Activated CD8-positive, alpha-beta memory T cell treated with anti-CD3 and anti-CD28 coated beads, Interleukin-2, amount 50 U/mL, for 1 hour (primary cell): ENCODE measurements at regions not wholly inside any gene's neighbourhood (a gene's known extent, or its start where the extent isn't known, plus 50 kb on each side); places are given as distances from the start of the nearest gene placed in this dataset.

Experiments
- DNase-seq: peaks from one replicate; pipeline ENCODE4 v3.0.0-alpha.2; 2020; ENCODE audit errors: extremely low read depth

GRCh38 chr2:129775952-129776653, 203.4 kb upstream of the RAB6C start:
- no peak for DNase-seq

GRCh38 chr2:129777146-129777545, 202.3 kb upstream of the RAB6C start:
- DNase-seq = no peak

DNA sequence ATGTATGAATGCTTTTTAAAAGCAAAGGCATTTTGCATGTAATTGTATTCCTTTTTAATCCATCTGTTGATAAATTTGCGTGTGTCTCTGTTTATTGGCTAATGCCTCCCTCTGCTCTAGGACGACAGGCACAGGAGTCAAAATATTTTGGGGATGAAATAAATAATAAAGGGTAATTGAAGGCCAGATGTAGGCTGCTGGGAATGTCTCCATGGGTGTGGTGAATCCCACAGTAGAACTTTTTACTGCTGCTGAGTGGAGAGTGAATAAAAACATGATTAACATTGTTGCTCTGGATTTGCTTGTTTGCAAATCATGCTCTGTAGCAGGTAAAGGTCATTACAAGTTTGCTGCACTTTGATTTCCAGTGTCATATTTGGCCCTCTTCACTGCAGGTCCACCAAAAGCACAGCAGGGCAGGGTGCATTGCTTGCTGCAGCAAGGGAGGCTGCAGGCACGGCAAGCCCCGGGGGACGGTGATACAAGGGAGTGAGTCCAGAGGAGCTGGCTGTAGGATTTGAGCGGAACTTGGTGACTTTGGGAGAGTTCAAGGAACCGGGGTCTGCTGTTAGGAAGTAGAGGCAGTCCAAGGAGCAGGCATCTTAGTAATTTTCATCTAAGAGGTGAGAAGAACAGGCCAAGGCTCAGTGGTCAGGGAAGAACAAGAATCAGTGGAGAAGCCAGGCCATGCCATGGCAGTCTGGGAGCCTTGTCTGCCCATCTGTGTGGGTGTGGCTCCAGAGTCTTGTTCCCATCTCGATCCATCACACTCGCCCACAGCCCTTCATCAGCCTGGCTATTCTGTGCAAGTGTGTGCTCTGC, 201.5 kb upstream of the RAB6C start:
- DNase-seq = no peak

- DNase-seq = no peak
Observed at GRCh38 chr2:129778584-129778877, 200.9 kb upstream of the RAB6C start.

- no peak for DNase-seq
Observed at GRCh38 chr2:129779783-129780182, 199.7 kb upstream of the RAB6C start.

DNA sequence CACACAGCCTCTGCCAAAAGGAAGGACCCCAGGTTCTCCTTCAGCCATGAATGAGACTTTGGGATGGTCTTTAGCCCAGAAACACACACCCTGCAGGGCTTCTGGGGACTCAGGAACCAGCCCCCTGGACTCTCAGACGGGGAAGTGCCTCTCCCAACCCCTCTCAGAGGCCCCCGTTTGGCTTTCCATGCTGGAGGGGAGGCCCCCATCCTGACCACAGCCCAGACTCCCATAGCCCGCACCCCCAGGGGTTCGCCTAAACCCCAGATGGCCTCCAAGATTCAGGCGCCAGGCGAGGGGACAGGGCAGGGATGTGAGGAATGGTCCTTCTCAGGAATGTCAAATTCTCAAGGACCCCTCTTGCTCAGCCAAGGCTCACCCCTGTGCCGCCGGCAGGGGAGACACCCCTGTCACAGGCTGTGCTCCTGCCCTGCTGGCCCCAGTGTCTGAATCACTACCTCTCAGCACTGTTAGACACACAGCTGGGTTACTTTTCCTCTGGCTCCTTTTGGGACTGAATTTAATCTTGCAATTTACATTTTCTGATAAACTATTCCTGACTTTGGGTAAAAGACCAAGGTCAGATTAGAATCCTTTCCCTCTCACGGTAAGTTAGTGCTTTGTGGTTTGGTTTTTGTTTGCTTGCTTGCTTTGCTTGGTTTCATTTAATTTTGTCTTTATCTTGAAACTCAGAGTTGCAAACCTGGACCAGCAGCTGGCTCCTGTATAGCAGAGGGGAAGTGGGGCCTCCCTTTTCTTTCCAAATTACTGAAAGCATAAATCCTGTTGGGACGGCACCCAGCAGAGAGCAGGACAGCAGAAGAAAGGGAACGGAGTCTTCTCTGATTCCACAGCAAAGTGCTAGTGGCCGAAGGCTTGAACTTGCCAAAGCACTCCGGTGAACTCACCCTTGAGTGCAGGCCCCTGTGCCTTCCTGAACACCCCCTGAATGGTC, 198.9 kb upstream of the RAB6C start:
- no peak for DNase-seq

DNA sequence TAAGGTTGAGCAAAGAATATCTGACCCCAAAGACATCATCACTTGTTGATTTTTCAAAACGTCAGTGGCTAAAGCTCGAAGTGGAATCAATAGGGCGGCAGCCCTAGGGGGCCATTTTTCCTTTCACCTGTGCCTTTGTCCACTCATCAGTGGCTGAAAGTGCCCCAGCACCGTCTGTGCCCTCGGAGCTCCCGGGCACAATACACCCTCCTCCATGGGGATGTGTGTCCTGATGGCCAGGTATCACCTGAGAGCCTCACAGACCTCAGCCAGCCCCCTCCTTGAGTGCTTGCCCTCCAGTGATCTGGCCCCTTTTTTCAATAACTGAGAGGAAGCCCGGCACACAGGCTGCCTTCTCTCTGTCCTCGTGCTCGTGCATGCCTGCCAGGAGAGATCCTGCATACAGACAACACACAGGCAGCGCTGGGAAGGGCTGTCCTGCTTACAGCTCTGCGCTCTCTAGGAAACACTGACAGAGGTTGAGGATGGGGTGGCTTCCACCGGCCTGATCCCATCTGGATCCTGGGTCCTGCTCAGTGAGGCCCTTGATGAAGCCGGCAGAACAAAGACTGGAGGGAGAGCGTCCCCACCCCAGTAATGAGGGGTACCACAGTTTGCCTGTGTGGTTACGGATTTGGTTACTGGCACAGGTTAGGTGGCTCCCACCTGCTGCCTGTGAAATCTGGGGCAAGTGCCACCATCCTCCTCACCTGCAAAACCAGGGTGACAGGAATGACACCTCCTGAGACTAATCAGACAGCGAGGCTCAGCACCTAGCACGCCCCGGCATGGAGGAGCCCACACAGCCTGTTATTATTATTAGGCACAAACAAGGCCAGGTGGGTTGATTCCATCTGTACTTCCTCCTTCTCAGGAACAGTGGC, 197.5 kb upstream of the RAB6C start:
- no peak for DNase-seq

- no peak for DNase-seq
Observed at GRCh38 chr2:129782633-129782990, 196.9 kb upstream of the RAB6C start.

DNA sequence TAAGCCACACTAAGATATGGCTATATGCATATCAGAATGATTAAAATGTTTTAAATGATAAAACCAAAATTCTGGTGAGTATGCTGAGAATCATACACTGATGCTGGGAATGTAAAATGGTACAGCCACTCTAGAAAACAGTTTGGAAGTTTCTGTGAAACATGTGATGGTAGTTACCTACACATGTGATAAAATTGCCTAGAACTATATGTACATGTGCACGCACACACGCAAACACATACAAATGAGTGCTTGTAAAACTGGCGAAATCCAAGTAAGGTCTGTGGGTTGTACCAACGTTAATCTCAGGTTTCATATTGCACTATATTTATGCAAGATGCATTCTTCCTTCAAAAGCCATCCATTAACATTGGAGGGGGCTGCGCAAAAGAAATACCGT, 195.0 kb upstream of the RAB6C start:
- DNase-seq = no peak

- no peak for DNase-seq
Observed at GRCh38 chr2:129791712-129792111, 187.8 kb upstream of the RAB6C start.

DNA sequence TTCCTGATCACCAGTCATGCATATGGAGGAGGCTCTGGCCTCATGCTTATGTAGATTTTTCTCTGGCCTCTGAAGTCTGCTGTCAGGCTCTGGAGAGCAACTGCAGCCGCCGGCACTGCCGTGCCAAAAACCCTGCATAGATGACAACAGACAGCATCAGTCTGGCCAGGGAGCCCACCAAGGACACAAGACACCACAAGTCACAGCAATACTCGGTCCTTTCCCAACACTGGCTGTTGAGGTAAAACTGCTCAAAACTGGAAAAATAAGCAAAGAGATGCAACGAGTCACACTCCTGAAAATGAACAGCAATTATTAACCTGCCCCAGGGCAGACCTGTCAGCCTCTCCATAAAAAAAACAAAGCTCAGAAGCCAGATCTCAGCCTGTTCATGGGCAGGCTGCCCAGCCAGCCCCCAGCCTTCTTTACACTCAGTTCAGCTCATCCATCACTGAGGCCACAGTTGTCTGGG, 186.0 kb upstream of the RAB6C start:
- no peak for DNase-seq

- no peak for DNase-seq
Observed at GRCh38 chr2:129794116-129794515, 185.3 kb upstream of the RAB6C start.

DNA sequence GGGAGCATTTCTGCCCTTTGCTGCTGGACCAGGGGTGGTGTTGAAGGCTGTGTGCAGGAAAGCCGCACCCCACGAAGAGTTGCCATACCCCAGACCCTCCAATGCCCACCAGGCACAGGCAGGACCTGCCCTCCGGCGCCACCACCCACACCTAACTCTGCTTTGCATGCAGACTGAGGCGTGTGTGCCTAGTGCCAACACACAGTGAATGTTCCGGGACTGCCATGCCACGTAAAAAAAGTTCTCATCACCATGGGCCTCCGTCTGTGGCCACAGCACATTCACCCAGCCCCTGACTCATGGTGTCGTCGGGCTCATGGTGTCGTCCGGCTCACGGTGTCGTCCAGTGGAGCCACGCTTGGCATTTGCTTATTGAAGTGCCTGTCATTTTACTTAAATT, 184.9 kb upstream of the RAB6C start:
- no peak for DNase-seq

DNA sequence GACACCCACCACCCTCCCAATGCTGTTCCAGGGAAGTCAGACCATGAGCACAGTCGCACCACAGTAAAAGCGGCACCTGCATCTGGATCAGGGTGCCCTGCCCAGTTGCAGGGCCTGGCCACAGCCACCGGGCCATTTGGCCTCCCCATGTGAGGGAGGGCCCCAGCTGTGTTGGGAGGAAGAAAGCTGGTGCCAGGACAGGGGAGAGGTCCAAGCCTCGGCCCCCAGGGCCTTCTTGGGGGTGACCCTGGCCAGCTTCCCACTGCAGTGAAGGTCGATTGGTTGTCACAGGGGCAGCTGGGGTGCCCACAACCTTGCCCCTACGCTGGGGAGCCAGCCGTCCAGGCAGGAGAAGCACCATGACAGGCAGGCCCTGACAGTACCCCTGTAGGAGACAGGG, 183.2 kb upstream of the RAB6C start:
- no peak for DNase-seq

GRCh38 chr2:129796801-129797488, 182.5 kb upstream of the RAB6C start:
- DNase-seq = no peak

DNA sequence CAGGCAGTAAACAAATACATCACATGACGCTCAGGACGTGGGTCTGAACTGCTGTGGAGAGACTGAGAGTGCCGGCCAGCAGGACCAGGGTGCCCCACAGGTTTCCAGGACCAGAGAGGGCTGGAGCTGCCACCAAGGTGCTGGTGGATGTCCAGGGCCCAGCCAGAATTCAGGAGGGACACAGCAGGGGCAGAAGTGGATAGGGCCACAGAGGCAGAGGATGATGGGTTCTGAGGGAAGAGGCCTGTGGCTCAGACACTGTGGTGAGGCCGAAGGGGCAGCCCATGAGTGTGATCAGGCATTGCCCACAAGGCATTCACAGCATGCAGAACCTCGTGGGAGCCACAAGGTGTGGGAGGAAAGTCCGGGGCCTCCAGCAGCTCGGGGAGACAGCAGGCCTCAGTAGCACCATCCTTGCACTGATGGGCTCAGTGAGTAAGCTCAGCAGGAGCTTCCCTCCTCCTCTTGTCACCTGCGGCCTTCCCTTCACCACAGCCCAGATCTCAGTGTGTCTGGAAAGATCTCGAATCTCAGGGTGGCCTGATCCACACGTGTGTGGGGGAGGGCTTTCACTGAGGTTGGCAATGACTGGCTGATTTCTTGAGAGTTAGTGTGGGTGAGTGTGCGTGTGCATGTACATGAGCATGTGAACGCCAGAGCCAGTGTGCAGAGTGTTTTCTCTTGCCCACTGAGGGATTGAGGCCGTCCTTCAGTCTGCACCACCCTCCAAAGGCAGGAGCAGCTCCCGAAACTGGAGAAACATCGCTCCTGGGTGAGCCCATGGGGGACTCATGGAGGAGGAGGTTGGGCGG, 181.8 kb upstream of the RAB6C start:
- no peak for DNase-seq

- no peak for DNase-seq
Observed at GRCh38 chr2:129798301-129798581, 181.2 kb upstream of the RAB6C start.

GRCh38 chr2:129798626-129799025, 180.8 kb upstream of the RAB6C start:
- DNase-seq = no peak

GRCh38 chr2:129799036-129799958, 180.2 kb upstream of the RAB6C start:
- no peak for DNase-seq
